H1 (cell line): ENCODE measurements at regions not wholly inside any gene's neighbourhood (a gene's known extent, or its start where the extent isn't known, plus 50 kb on each side); places are given as distances from the start of the nearest gene placed in this dataset.
A peak's percentile ranks its signal among the peaks of the same experiment; 100 is the strongest.

Experiments used
- CTCF ChIA-PET: fragments of 300-600 bp; sonication (Branson Sonifier 250); formaldehyde crosslinking; loops from one replicate; lab custom pipeline; 2021; ENCODE audit not compliant: partially characterized antibody; lab: Charles Lee
- POLR2A ChIA-PET: fragments of 300-600 bp; sonication (Branson Sonifier 250); formaldehyde crosslinking; loops from one replicate; lab custom pipeline; 2021; ENCODE audit warnings: inconsistent platforms; ENCODE audit not compliant: partially characterized antibody; lab: Charles Lee
- DNase-seq, 2 experiments: peaks; one replicate each; pipeline versions ENCODE4 v3.0.0 to v3.0.0-alpha.2; 2010 to 2022; ENCODE audit warnings: low spot score in 2 of 2, low read depth in 1 of 2, mixed read lengths in 1 of 2
- FAIRE-seq: peaks from 2 replicates; lab custom pipeline; 2011; peaks lifted over from hg19 to GRCh38; lab: Jason Lieb, UNC
- H2AFZ ChIP-seq: 2 replicates; pipeline ENCODE4 v1.8.1; 2012; ENCODE audit warnings: low read length, inconsistent platforms
- H2AK5ac ChIP-seq: 2 replicates; pipeline ENCODE4 v1.6.1; 2013; ENCODE audit warnings: low read depth, low read length
- H2BK120ac ChIP-seq: replicated peaks from 2 replicates; pipeline ENCODE3; 2013; ENCODE audit warnings: low read depth, low read length, inconsistent platforms
- H2BK12ac ChIP-seq: 2 replicates; pipeline ENCODE4 v1.6.1; 2013; ENCODE audit warnings: low read depth, low read length
- H2BK15ac ChIP-seq: 2 replicates; pipeline ENCODE4 v1.6.1; 2013; ENCODE audit warnings: low read length
- H2BK20ac ChIP-seq: 2 replicates; pipeline ENCODE4 v1.6.1; 2013; ENCODE audit warnings: low read length
- H2BK5ac ChIP-seq: 2 replicates; pipeline ENCODE4 v1.6.1; 2013; ENCODE audit warnings: low read depth, low read length
- H3K14ac ChIP-seq: 2 replicates; pipeline ENCODE4 v1.6.1; 2013; ENCODE audit warnings: inconsistent platforms; ENCODE audit not compliant: insufficient read length
- H3K18ac ChIP-seq: 2 replicates; pipeline ENCODE4 v1.6.1; 2013; ENCODE audit warnings: low read length; ENCODE audit errors: extremely low read depth
- H3K23ac ChIP-seq: 2 replicates; pipeline ENCODE4 v1.6.1; 2013; ENCODE audit warnings: inconsistent platforms; ENCODE audit not compliant: insufficient read length
- H3K23me2 ChIP-seq: 2 replicates; pipeline ENCODE4 v1.6.1; 2013; ENCODE audit warnings: low read depth, low read length
- H3K27ac ChIP-seq: 2 replicates; pipeline ENCODE4 v1.6.1; 2011; ENCODE audit warnings: low read depth, low read length, inconsistent platforms
- H3K27me3 ChIP-seq, 4 experiments: replicated peaks in 1 of 4; 1 replicate in 1 of 4; 2 replicates in 3 of 4; pipeline versions ENCODE4 v1.6.1 to v1.8.1; 2011 to 2013; ENCODE audit warnings: low read length in 3 of 4, mild to moderate bottlenecking in 3 of 4, inconsistent platforms in 2 of 4, mixed read lengths in 2 of 4, moderate library complexity in 1 of 4; ENCODE audit not compliant: control insufficient read depth in 3 of 4, insufficient read depth in 3 of 4; ENCODE audit errors: extremely low read depth in 1 of 4
- H3K36me3 ChIP-seq, 4 experiments: 2 replicates each; pipeline versions ENCODE4 v1.6.1 to v1.8.1; 2011 to 2013; ENCODE audit warnings: mild to moderate bottlenecking in 4 of 4, low read length in 3 of 4, moderate library complexity in 2 of 4, control low read depth in 1 of 4, inconsistent platforms in 1 of 4; ENCODE audit not compliant: insufficient read depth in 4 of 4, control insufficient read depth in 2 of 4
- H3K4ac ChIP-seq: replicated peaks from 2 replicates; pipeline ENCODE3; 2013; ENCODE audit warnings: low read length, low read depth, mixed read lengths, inconsistent platforms; ENCODE audit not compliant: insufficient read length
- H3K4me1 ChIP-seq, 4 experiments: replicated peaks in 1 of 4; 1 replicate in 1 of 4; 2 replicates in 3 of 4; pipeline versions ENCODE4 v1.6.1 to v1.8.1; 2011 to 2013; ENCODE audit warnings: low read length in 3 of 4, inconsistent platforms in 2 of 4, mixed read lengths in 1 of 4; ENCODE audit not compliant: insufficient read depth in 4 of 4, control insufficient read depth in 3 of 4
- H3K4me2 ChIP-seq, 2 experiments: 2 replicates each; pipeline versions ENCODE4 v1.6.1 to v1.8.1; 2011 to 2013; ENCODE audit warnings: low read depth in 2 of 2, low read length in 2 of 2, control low read depth in 1 of 2, inconsistent platforms in 1 of 2, mild to moderate bottlenecking in 1 of 2; ENCODE audit not compliant: insufficient read depth in 1 of 2
- H3K4me3 ChIP-seq, 4 experiments: fragments of 200-600, 300-600 bp in 1 of 4; sonication (generic), shearing (Covaris generic), sonication (Bioruptor Twin) in 1 of 4; 2 replicates each; pipeline versions ENCODE4 v1.5.1 to v1.8.1; 2011 to 2016; ENCODE audit warnings: low read length in 4 of 4, low read depth in 3 of 4, control low read depth in 2 of 4, inconsistent platforms in 2 of 4, mild to moderate bottlenecking in 2 of 4, mixed read lengths in 1 of 4, moderate library complexity in 1 of 4; ENCODE audit not compliant: insufficient read depth in 2 of 4; ENCODE audit errors: extremely low read depth in 1 of 4
- H3K56ac ChIP-seq: replicated peaks from 2 replicates; pipeline ENCODE3; 2013; ENCODE audit warnings: low read depth, mild to moderate bottlenecking, mixed read lengths, low read length, inconsistent platforms; ENCODE audit not compliant: insufficient read length
- H3K79me1 ChIP-seq: 2 replicates; pipeline ENCODE4 v1.6.1; 2013; ENCODE audit warnings: low read depth, low read length, control low read depth
- H3K79me2 ChIP-seq, 2 experiments: 2 replicates each; pipeline versions ENCODE4 v1.6.1 to v1.8.1; 2012 to 2013; ENCODE audit warnings: low read length in 2 of 2, mild to moderate bottlenecking in 2 of 2, inconsistent platforms in 1 of 2; ENCODE audit not compliant: insufficient read depth in 2 of 2, control insufficient read depth in 1 of 2
- H3K9ac ChIP-seq, 4 experiments: replicated peaks in 1 of 4; 1 replicate in 1 of 4; 2 replicates in 3 of 4; pipeline versions ENCODE4 v1.6.1 to v1.8.1; 2011 to 2013; ENCODE audit warnings: low read depth in 3 of 4, low read length in 3 of 4, control low read depth in 2 of 4, mild to moderate bottlenecking in 2 of 4, moderate library complexity in 2 of 4, inconsistent platforms in 1 of 4; ENCODE audit errors: extremely low read depth in 1 of 4
- H3K9me3 ChIP-seq, 2 experiments: 2 replicates each; pipeline versions ENCODE4 v1.6.1 to v1.8.1; 2012 to 2013; ENCODE audit warnings: mild to moderate bottlenecking in 2 of 2, moderate library complexity in 2 of 2, control low read depth in 1 of 2, inconsistent platforms in 1 of 2, low read depth in 1 of 2, low read length in 1 of 2, mixed read lengths in 1 of 2; ENCODE audit not compliant: insufficient read depth in 2 of 2
- H4K20me1 ChIP-seq, 2 experiments: replicated peaks in 1 of 2; 2 replicates each; pipeline versions ENCODE3 to v1.8.1; 2011 to 2013; ENCODE audit warnings: inconsistent platforms in 2 of 2, low read length in 2 of 2, mild to moderate bottlenecking in 1 of 2; ENCODE audit not compliant: insufficient read depth in 2 of 2, control insufficient read depth in 1 of 2
- H4K5ac ChIP-seq: 2 replicates; pipeline ENCODE4 v1.6.1; 2013; ENCODE audit warnings: low read length, low read depth, mixed read lengths, inconsistent platforms; ENCODE audit not compliant: insufficient read length
- H4K8ac ChIP-seq: 2 replicates; pipeline ENCODE4 v1.8.0; 2013; ENCODE audit warnings: mild to moderate bottlenecking, moderate library complexity, low read length, inconsistent platforms; ENCODE audit not compliant: insufficient read depth; ENCODE audit errors: extremely low read depth
- H4K91ac ChIP-seq: replicated peaks from 2 replicates; pipeline ENCODE3; 2013; ENCODE audit warnings: low read length, mixed read lengths, inconsistent platforms; ENCODE audit not compliant: insufficient read length
- CTBP2 ChIP-seq: IDR thresholded peaks from 2 replicates; pipeline ENCODE4 v1.7.0; 2011; ENCODE audit warnings: borderline replicate concordance, mild to moderate bottlenecking, moderate library complexity, mixed read lengths, low read length; ENCODE audit not compliant: insufficient read depth, insufficient read length
- RAD21 ChIP-seq, 2 experiments: IDR thresholded peaks in 1 of 2; conservative IDR thresholded peaks in 1 of 2; 2 replicates each; pipeline ENCODE4 v1.6.1; 2011; ENCODE audit warnings: low read depth in 2 of 2, low read length in 2 of 2, improper control_type of control experiment in 1 of 2, inconsistent platforms in 1 of 2, mild to moderate bottlenecking in 1 of 2, moderate library complexity in 1 of 2
- SP2 ChIP-seq: IDR thresholded peaks from 2 replicates; pipeline ENCODE4 v1.6.1; 2012; ENCODE audit warnings: mild to moderate bottlenecking, low read length, inconsistent platforms

DNA sequence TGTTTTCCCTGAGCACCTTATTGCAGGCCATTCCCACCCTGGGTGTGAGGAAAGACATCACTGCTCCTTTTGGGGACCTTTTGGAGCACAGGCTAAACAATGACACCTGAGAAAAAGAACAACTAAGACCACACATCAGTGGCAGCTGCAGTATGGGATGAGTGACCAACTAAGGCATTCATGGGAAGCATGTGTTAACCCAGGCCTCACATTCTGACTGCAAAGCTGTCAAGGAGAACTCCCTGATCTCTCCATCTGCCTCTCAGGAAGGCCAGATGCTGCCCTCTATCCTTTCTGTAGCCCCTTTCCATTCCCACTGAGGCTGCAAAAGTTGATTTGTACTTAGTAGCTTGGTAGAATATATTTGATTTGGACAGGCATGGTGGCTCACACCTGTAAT, 130.5 kb upstream of the FOXN2 start:
- H3K4ac ChIP-seq: no peak overlapping the region
- H4K91ac ChIP-seq: no peak overlapping the region
- no peak overlapping the region for H3K9ac ChIP-seq
- no peaks in the 10 kb centered on the region for H4K20me1 ChIP-seq
- TF ChIP-seq CTBP2: no peak
- TF ChIP-seq SP2: no peak
- TF ChIP-seq RAD21 (IDR thresholded peaks at IDR 0.05 in 1 of 2, conservative IDR thresholded peaks at IDR 0.05 in 1 of 2; ENCODE audit: low read depth in 2 of 2, low read length in 2 of 2): no peak
- H3K36me3 ChIP-seq: no peaks in the 10 kb centered on the region
- H3K56ac ChIP-seq: no peak overlapping the region
- H3K9me3 ChIP-seq: no peaks in the 10 kb centered on the region
- H3K23me2 ChIP-seq: no peaks in the 10 kb centered on the region
- H3K4me3 ChIP-seq: no peak overlapping the region
- no peak overlapping the region for H3K14ac ChIP-seq
- no peak overlapping the region for H2AK5ac ChIP-seq
- no peak overlapping the region; the same call in 1 of the 2 replicates for H2BK20ac ChIP-seq
- FAIRE-seq: no peak
- H2BK12ac ChIP-seq: no peak overlapping the region
- no peak overlapping the region for H4K8ac ChIP-seq
- H3K27ac ChIP-seq: no peak overlapping the region
- H3K4me2 ChIP-seq: no peak overlapping the region
- H3K4me1 ChIP-seq: peaks cover 0 to 5% (median 2%) of the 10 kb centered on the region in 4 experiments; a peak in 2 of 7 replicates
- H3K18ac ChIP-seq: no peak overlapping the region
- no peak for DNase-seq
- no peak overlapping the region for H2BK15ac ChIP-seq
- H3K27me3 ChIP-seq: no peaks in the 10 kb centered on the region
- 0 out of 2 replicates have a peak overlapping the region, but pooled peaks have one; percentile 12 for H2AFZ ChIP-seq
- no peaks in the 10 kb centered on the region for H3K79me2 ChIP-seq
- H2BK5ac ChIP-seq: no peak overlapping the region
- H2BK120ac ChIP-seq: no peak overlapping the region
- no peak overlapping the region for H4K5ac ChIP-seq
- ChIA-PET CTCF (interaction anchor here (1.1 kb wide), 1 partner anchor 21 kb away, joined by 4 read pairs; no protein-coding TSS in a partner anchor), POLR2A (no interaction called here)
- H3K79me1 ChIP-seq: no peaks in the 10 kb centered on the region
- H3K23ac ChIP-seq: no peak overlapping the region
